Endodermal cell (in vitro differentiated cells): ENCODE measurements at regions not wholly inside any gene's neighbourhood (a gene's known extent, or its start where the extent isn't known, plus 50 kb on each side); places are given as distances from the start of the nearest gene placed in this dataset.

Experiments used
- DNase-seq: peaks from one replicate; pipeline ENCODE4 v3.0.0-alpha.2; 2017
- H3K27ac ChIP-seq: 2 replicates; pipeline ENCODE4 v1.5.1; 2013; ENCODE audit warnings: mild to moderate bottlenecking, low read depth, low read length, moderate library complexity
- H3K27me3 ChIP-seq: 2 replicates; pipeline ENCODE4 v1.6.1; 2013; ENCODE audit warnings: mild to moderate bottlenecking, low read length, moderate library complexity; ENCODE audit not compliant: insufficient read depth, control insufficient read depth, poor library complexity, severe bottlenecking
- H3K36me3 ChIP-seq: 2 replicates; pipeline ENCODE4 v1.7.0; 2013; ENCODE audit warnings: mild to moderate bottlenecking, low read length, moderate library complexity; ENCODE audit not compliant: control insufficient read depth, insufficient read depth
- H3K4me1 ChIP-seq: one replicate; pipeline ENCODE4 v1.7.0; 2013; ENCODE audit warnings: low read length; ENCODE audit not compliant: control insufficient read depth, insufficient read depth
- H3K4me3 ChIP-seq: 2 replicates; pipeline ENCODE4 v1.5.1; 2013; ENCODE audit warnings: mild to moderate bottlenecking, low read length, moderate library complexity
- H3K9ac ChIP-seq: 2 replicates; pipeline ENCODE4 v1.6.1; 2013; ENCODE audit warnings: mild to moderate bottlenecking, low read length, moderate library complexity; ENCODE audit not compliant: poor library complexity, severe bottlenecking; ENCODE audit errors: extremely low read depth
- H3K9me3 ChIP-seq: 2 replicates; pipeline ENCODE4 v1.6.1; 2013; ENCODE audit warnings: mild to moderate bottlenecking, low read length, moderate library complexity; ENCODE audit not compliant: control insufficient read depth
- H3K27ac Mint-ChIP-seq: 2 replicates; pipeline ENCODE4 v1.8.0; 2020; ENCODE audit warnings: mixed read lengths
- H3K27me3 Mint-ChIP-seq: 2 replicates; pipeline ENCODE4 v1.8.0; 2021; ENCODE audit warnings: mild to moderate bottlenecking, mixed read lengths; ENCODE audit not compliant: insufficient read depth
- H3K36me3 Mint-ChIP-seq: 2 replicates; pipeline ENCODE4 v1.8.0; 2020; ENCODE audit warnings: low read depth, mixed read lengths
- H3K4me1 Mint-ChIP-seq: 2 replicates; pipeline ENCODE4 v1.8.0; 2020; ENCODE audit warnings: mixed read lengths
- H3K4me3 Mint-ChIP-seq: 2 replicates; pipeline ENCODE4 v1.8.0; 2020; ENCODE audit warnings: mild to moderate bottlenecking, moderate library complexity, mixed read lengths
- H3K9me3 Mint-ChIP-seq: 2 replicates; pipeline ENCODE4 v1.8.0; 2020; ENCODE audit warnings: mild to moderate bottlenecking, mixed read lengths
- WGBS, 2 experiments: methylation state at CpG; one replicate each; pipeline versions ENCODE4 v1.1.5 to v1.1.7; 2013; ENCODE audit warnings: missing lambda C conversion rate in 2 of 2, mixed read lengths in 1 of 2; ENCODE audit not compliant: insufficient coverage in 1 of 2, insufficient read length in 1 of 2; 5-methylcytosine and 5-hydroxymethylcytosine counted together
- TF ChIP-seq, protein P1 (sequence below): fragments of 200-600 bp; sonication (generic); conservative IDR thresholded peaks from 2 replicates; pipeline ENCODE4 v1.5.0; 2021; ENCODE audit warnings: antibody characterized with exemption, mild to moderate bottlenecking

DNA sequence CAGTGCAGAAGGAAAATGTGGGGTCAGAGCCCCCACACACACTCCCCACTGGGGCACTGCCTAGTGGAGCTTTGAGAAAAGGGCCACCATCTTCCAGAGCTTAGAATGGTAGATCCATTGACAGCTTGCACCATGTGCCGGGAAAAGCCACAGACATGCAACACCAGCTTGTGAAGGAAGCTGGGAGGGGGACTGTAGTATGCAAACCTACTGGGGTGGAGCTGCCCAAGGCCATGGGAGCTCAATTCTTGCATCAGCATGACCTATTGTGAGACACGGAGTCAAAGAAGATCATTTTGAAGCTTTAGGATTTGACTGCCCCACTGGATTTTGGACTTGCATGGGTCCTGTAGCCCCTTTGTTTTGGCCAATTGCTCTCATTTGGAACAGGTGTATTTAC is 142.8 kb upstream of the ARHGEF9 start:
- TF ChIP-seq, protein P1, sequence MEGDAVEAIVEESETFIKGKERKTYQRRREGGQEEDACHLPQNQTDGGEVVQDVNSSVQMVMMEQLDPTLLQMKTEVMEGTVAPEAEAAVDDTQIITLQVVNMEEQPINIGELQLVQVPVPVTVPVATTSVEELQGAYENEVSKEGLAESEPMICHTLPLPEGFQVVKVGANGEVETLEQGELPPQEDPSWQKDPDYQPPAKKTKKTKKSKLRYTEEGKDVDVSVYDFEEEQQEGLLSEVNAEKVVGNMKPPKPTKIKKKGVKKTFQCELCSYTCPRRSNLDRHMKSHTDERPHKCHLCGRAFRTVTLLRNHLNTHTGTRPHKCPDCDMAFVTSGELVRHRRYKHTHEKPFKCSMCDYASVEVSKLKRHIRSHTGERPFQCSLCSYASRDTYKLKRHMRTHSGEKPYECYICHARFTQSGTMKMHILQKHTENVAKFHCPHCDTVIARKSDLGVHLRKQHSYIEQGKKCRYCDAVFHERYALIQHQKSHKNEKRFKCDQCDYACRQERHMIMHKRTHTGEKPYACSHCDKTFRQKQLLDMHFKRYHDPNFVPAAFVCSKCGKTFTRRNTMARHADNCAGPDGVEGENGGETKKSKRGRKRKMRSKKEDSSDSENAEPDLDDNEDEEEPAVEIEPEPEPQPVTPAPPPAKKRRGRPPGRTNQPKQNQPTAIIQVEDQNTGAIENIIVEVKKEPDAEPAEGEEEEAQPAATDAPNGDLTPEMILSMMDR = no peak
- Mint-ChIP-seq H3K27me3 (peaks cover 2% of the 10 kb centered on the region), H3K4me3 (no peak overlapping the region), H3K9me3 (peaks cover 68% of the 10 kb centered on the region), H3K4me1 (peaks cover 5% of the 10 kb centered on the region), H3K36me3 (no peaks in the 10 kb centered on the region), H3K27ac (no peak overlapping the region)
- no peak overlapping the region for H3K27ac ChIP-seq
- peaks cover 2% of the 10 kb centered on the region for H3K9me3 ChIP-seq
- H3K9ac ChIP-seq = no peak overlapping the region
- WGBS, 2 experiments = 90 to 100% methylated on average over 1 to 2 of the region's 2 CpGs
- H3K36me3 ChIP-seq = no peaks in the 10 kb centered on the region
- no peak for DNase-seq
- no peaks in the 10 kb centered on the region for H3K27me3 ChIP-seq
- no peak overlapping the region for H3K4me3 ChIP-seq
- no peaks in the 10 kb centered on the region for H3K4me1 ChIP-seq

DNA sequence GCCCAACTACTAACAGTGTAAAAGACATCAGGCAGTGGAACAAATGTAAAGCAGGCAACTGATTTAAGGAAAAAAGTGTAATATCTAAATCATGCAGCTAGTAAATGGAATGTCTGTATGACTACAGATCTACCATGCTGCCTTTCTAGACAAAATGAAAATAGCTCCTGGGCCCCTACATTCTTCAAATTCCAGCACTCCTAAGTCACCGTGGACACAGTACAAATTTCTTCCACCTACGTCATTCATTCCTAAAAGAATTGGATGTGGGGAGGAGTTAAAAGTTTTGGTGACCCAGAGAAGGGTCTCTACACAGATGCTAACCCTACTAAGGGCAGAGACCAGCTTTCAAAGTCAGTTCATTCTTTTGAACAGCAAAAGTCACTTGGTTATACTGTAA is 137.2 kb upstream of the ARHGEF9 start:
- WGBS, 2 experiments = no CpG with 5 or more reads among the region's 2 CpGs
- no peaks in the 10 kb centered on the region for H3K4me1 ChIP-seq
- no peak overlapping the region for H3K27ac ChIP-seq
- no peaks in the 10 kb centered on the region for H3K36me3 Mint-ChIP-seq
- H3K4me1 Mint-ChIP-seq = no peaks in the 10 kb centered on the region
- DNase-seq = no peak
- H3K27ac Mint-ChIP-seq = no peak overlapping the region
- H3K36me3 ChIP-seq = no peaks in the 10 kb centered on the region
- peaks cover 11% of the 10 kb centered on the region for H3K9me3 ChIP-seq
- H3K4me3 ChIP-seq = no peak overlapping the region
- peaks cover 83% of the 10 kb centered on the region for H3K9me3 Mint-ChIP-seq
- TF ChIP-seq, protein P1 = no peak
- H3K27me3 ChIP-seq = no peaks in the 10 kb centered on the region
- no peaks in the 10 kb centered on the region for H3K27me3 Mint-ChIP-seq
- H3K4me3 Mint-ChIP-seq = no peak overlapping the region
- H3K9ac ChIP-seq = no peak overlapping the region

DNA sequence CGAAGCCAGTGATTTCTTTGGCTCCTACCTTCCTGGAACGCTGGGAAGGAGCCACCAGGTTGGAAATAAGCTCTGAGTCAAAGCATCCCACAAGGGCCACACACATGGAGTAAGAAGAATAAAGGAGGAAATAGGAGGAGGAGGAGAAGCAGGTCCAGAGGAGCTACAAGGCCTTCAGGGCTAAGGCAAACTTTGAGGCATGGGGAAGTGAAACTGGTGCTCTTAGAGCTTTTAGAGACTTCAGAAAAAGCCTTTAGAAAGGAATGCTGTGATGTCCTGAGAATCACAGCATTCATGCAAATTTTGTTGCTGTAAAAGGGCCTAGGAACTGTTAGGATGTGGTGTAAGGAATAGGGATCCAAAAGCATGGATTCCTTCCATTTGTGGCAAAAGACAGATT is 135.9 kb upstream of the ARHGEF9 start:
- Mint-ChIP-seq H3K27me3 (no peaks in the 10 kb centered on the region), H3K27ac (no peak overlapping the region), H3K9me3 (peaks cover 84% of the 10 kb centered on the region), H3K4me3 (no peak overlapping the region), H3K4me1 (no peaks in the 10 kb centered on the region), H3K36me3 (no peaks in the 10 kb centered on the region)
- TF ChIP-seq, protein P1 = no peak
- Histone ChIP-seq H3K4me3 (no peak overlapping the region), H3K27me3 (no peaks in the 10 kb centered on the region), H3K9me3 (peaks cover 11% of the 10 kb centered on the region), H3K9ac (no peak overlapping the region), H3K36me3 (no peaks in the 10 kb centered on the region), H3K27ac (no peak overlapping the region), H3K4me1 (no peaks in the 10 kb centered on the region)
- no peak for DNase-seq
- WGBS, 2 experiments = 83 to 100% methylated on average over 1 to 2 of the region's 2 CpGs
